ENCODE measurements at regions not wholly inside any gene's neighbourhood (a gene's known extent, or its start where the extent isn't known, plus 50 kb on each side); places are given as distances from the start of the nearest gene placed in this dataset.
"Not testable (repeated sequence)": the region's sequence is repeated elsewhere in the genome, so short reads cannot be mapped to it uniquely, and the experiment has no call there.

DNA sequence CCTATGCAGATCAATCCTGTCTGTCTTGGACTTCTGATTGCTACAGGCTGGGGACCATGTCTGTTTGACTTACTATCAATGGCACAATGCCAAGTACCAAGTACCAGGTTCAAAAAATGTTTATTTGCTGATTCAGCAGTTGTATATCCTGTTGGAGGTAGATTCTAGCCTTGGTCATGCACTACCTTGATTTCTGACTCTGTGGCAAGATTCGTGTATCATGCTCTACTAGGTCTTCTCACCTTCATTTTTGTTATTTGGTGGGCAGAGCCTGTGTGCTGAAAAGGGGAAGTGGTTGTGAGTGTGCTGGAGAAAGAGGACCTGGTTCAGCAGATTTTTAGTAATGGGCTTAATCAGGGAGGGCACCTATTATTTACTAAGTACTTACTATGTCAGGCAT, 192.4 kb upstream of the MYLIP start:
- H3K27me3 ChIP-seq (ENCODE audit: insufficient read depth, poor library complexity, severe bottlenecking), result no peaks in the 10 kb centered on the region
- peak in 1 of 2 experiments; percentile 60 for DNase-seq (ENCODE audit: low read depth in 1 of 2, low spot score in 1 of 2)
- TF ChIP-seq, protein P1, sequence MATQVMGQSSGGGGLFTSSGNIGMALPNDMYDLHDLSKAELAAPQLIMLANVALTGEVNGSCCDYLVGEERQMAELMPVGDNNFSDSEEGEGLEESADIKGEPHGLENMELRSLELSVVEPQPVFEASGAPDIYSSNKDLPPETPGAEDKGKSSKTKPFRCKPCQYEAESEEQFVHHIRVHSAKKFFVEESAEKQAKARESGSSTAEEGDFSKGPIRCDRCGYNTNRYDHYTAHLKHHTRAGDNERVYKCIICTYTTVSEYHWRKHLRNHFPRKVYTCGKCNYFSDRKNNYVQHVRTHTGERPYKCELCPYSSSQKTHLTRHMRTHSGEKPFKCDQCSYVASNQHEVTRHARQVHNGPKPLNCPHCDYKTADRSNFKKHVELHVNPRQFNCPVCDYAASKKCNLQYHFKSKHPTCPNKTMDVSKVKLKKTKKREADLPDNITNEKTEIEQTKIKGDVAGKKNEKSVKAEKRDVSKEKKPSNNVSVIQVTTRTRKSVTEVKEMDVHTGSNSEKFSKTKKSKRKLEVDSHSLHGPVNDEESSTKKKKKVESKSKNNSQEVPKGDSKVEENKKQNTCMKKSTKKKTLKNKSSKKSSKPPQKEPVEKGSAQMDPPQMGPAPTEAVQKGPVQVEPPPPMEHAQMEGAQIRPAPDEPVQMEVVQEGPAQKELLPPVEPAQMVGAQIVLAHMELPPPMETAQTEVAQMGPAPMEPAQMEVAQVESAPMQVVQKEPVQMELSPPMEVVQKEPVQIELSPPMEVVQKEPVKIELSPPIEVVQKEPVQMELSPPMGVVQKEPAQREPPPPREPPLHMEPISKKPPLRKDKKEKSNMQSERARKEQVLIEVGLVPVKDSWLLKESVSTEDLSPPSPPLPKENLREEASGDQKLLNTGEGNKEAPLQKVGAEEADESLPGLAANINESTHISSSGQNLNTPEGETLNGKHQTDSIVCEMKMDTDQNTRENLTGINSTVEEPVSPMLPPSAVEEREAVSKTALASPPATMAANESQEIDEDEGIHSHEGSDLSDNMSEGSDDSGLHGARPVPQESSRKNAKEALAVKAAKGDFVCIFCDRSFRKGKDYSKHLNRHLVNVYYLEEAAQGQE (IDR thresholded peaks at IDR 0.05; ENCODE audit: insufficient replicate concordance, low read depth), result no peak
- TF ChIP-seq GABPA (IDR thresholded peaks at IDR 0.05; ENCODE audit: low read depth) (no peak), POLR2AphosphoS5 (IDR thresholded peaks at IDR 0.05; ENCODE audit: low read depth) (no peak), SPI1 (IDR thresholded peaks at IDR 0.05; ENCODE audit: borderline replicate concordance, low read depth) (peak; percentile 99)
- no peak overlapping the region for H3K27ac ChIP-seq (replicated peaks)
- no peak overlapping the region for H3K4me3 ChIP-seq (replicated peaks; ENCODE audit: insufficient read depth, low read length)

DNA sequence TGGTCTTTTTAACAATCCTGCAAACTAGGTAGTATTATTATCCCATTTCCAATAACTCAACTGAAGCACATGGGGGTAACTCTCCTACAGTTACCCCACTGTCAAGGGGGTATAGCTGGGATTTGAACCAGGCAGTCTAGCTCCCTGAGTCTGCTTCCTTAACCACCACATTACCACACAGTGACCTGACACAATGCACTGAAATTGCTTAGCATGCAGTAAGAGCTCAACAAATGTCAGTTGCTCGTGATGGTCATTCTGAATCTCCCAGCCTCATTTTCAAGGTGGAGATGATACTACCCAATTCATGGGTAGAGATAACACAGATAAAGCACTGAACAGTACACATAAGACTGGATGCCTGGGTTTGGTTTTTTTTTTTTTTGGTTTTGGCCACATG, 193.2 kb upstream of the MYLIP start:
- Histone ChIP-seq H3K27me3 (ENCODE audit: insufficient read depth, poor library complexity, severe bottlenecking) (no peaks in the 10 kb centered on the region), H3K4me3 (replicated peaks; ENCODE audit: insufficient read depth, low read length) (no peak overlapping the region), H3K27ac (replicated peaks) (no peak overlapping the region)
- no peak for DNase-seq (ENCODE audit: low read depth in 1 of 2, low spot score in 1 of 2)
- TF ChIP-seq POLR2AphosphoS5 (IDR thresholded peaks at IDR 0.05; ENCODE audit: low read depth) (no peak), GABPA (IDR thresholded peaks at IDR 0.05; ENCODE audit: low read depth) (no peak), SPI1 (IDR thresholded peaks at IDR 0.05; ENCODE audit: borderline replicate concordance, low read depth) (no peak)
- TF ChIP-seq, protein P1 (IDR thresholded peaks at IDR 0.05; ENCODE audit: insufficient replicate concordance, low read depth), result no peak
- TF ChIP-seq, protein P2, sequence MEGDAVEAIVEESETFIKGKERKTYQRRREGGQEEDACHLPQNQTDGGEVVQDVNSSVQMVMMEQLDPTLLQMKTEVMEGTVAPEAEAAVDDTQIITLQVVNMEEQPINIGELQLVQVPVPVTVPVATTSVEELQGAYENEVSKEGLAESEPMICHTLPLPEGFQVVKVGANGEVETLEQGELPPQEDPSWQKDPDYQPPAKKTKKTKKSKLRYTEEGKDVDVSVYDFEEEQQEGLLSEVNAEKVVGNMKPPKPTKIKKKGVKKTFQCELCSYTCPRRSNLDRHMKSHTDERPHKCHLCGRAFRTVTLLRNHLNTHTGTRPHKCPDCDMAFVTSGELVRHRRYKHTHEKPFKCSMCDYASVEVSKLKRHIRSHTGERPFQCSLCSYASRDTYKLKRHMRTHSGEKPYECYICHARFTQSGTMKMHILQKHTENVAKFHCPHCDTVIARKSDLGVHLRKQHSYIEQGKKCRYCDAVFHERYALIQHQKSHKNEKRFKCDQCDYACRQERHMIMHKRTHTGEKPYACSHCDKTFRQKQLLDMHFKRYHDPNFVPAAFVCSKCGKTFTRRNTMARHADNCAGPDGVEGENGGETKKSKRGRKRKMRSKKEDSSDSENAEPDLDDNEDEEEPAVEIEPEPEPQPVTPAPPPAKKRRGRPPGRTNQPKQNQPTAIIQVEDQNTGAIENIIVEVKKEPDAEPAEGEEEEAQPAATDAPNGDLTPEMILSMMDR (IDR thresholded peaks at IDR 0.05; ENCODE audit: insufficient read depth, low read length), result no peak

DNA sequence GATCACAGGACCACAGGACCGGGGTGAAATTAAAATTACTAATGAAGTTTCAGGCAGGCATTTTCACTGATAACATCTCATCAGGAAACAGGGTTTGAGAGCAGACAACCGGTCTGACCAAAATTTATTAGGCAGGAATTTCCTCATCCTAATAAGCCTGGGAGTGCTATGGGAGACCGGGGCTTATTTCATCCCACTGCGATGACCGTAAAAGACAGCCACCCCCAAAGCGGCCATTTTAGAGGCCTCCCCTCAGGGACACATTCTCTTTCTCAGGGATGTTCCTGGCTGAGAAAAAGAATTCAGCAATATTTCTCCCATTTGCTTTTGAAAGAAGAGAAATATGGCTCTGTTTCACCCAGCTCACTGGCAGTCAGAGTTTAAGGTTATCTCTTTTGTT, 197.2 kb upstream of the MYLIP start:
- not testable (repeated sequence) for H3K4me3 ChIP-seq (replicated peaks; ENCODE audit: insufficient read depth, low read length); H3K27me3 ChIP-seq (ENCODE audit: insufficient read depth, poor library complexity, severe bottlenecking); H3K27ac ChIP-seq (replicated peaks); DNase-seq (ENCODE audit: low read depth in 1 of 2, low spot score in 1 of 2)

DNA sequence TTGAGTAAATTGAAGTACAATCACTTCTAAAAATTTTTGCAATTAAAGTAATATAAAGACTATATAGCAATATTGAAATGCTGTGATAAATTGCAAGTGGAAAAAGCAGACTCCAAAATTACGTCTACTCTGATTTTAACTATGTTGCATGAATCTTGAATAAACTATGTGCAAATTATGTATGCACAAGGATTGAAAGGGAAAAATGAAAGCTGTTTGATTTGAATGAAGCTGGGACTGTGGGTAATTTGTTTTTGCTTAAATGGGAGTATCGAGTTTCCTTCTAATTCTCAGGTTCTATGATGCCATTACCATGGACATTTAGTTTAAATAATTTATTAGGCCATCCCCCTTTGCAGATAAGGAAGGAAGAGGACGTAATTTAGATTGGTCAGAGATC, 198.7 kb upstream of the MYLIP start:
- no peak for DNase-seq (ENCODE audit: low read depth in 1 of 2, low spot score in 1 of 2)
- no peaks in the 10 kb centered on the region for H3K27me3 ChIP-seq (ENCODE audit: insufficient read depth, poor library complexity, severe bottlenecking)
- no peak overlapping the region for H3K27ac ChIP-seq (replicated peaks)
- TF ChIP-seq GABPA (IDR thresholded peaks at IDR 0.05; ENCODE audit: low read depth), result no peak
- no peak for TF ChIP-seq SPI1 (IDR thresholded peaks at IDR 0.05; ENCODE audit: borderline replicate concordance, low read depth)
- TF ChIP-seq, protein P1 (IDR thresholded peaks at IDR 0.05; ENCODE audit: insufficient replicate concordance, low read depth), result no peak
- TF ChIP-seq POLR2AphosphoS5 (IDR thresholded peaks at IDR 0.05; ENCODE audit: low read depth), result no peak
- TF ChIP-seq, protein P2 (IDR thresholded peaks at IDR 0.05; ENCODE audit: insufficient read depth, low read length), result no peak
- H3K4me3 ChIP-seq (replicated peaks; ENCODE audit: insufficient read depth, low read length), result no peak overlapping the region

Measured in HL-60 (cell line).